ENCODE measurements at regions not wholly inside any gene's neighbourhood (a gene's known extent, or its start where the extent isn't known, plus 50 kb on each side); places are given as distances from the start of the nearest gene placed in this dataset.

DNA sequence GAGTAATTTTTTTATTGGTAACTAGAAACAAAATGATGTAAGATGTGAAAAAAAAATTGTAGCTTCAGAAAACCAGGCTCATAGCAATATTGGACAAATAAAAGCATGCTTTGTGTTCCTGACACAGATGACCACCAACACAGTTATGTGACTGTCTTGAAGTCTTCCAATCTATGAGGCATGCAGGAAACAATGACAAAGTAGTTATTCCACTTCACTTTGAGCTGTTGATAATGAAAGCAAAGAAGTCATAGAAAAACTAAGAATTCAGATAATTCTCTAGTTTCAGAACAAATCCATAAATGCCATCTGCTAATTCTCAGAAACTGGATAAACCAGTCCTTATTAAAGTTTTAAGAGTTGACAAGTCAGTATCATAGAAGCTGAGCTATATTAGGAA, 378.4 kb upstream of the SEMA3D start:
- no peak for TF ChIP-seq NR2C1 (IDR thresholded peaks at IDR 0.05)
- no peak for TF ChIP-seq NR2C1 (tag; IDR thresholded peaks at IDR 0.05)
- TF ChIP-seq HNRNPUL1 (IDR thresholded peaks at IDR 0.05; ENCODE audit: low read length), result no peak
- no peak for TF ChIP-seq ZNF445 (CRISPR knock-in tag; IDR thresholded peaks at IDR 0.05; ENCODE audit: low read depth)
- TF ChIP-seq FOS (IDR thresholded peaks at IDR 0.05; ENCODE audit: extremely low read depth, insufficient read length), result no peak
- TF ChIP-seq YY1 (IDR thresholded peaks at IDR 0.05; ENCODE audit: borderline replicate concordance in 1 of 3, control insufficient read depth in 1 of 3, extremely low read depth in 1 of 3, insufficient read depth in 3 of 3, insufficient read length in 1 of 3, insufficient replicate concordance in 2 of 3, low read depth in 1 of 3, low read length in 2 of 3), result no peak
- TF ChIP-seq ZNF408 (CRISPR knock-in tag; IDR thresholded peaks at IDR 0.05; ENCODE audit: low read depth), result no peak
- TF ChIP-seq, protein P1, sequence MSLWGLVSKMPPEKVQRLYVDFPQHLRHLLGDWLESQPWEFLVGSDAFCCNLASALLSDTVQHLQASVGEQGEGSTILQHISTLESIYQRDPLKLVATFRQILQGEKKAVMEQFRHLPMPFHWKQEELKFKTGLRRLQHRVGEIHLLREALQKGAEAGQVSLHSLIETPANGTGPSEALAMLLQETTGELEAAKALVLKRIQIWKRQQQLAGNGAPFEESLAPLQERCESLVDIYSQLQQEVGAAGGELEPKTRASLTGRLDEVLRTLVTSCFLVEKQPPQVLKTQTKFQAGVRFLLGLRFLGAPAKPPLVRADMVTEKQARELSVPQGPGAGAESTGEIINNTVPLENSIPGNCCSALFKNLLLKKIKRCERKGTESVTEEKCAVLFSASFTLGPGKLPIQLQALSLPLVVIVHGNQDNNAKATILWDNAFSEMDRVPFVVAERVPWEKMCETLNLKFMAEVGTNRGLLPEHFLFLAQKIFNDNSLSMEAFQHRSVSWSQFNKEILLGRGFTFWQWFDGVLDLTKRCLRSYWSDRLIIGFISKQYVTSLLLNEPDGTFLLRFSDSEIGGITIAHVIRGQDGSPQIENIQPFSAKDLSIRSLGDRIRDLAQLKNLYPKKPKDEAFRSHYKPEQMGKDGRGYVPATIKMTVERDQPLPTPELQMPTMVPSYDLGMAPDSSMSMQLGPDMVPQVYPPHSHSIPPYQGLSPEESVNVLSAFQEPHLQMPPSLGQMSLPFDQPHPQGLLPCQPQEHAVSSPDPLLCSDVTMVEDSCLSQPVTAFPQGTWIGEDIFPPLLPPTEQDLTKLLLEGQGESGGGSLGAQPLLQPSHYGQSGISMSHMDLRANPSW (CRISPR knock-in tag; IDR thresholded peaks at IDR 0.05), result no peak
- no peak for TF ChIP-seq FOXA3 (CRISPR knock-in tag; conservative IDR thresholded peaks at IDR 0.05 in 1 of 2, IDR thresholded peaks at IDR 0.05 in 1 of 2)
- no peak for TF ChIP-seq JUNB (CRISPR knock-in tag; conservative IDR thresholded peaks at IDR 0.05)
- no peak for TF ChIP-seq ZNF780A (CRISPR knock-in tag; IDR thresholded peaks at IDR 0.05)
- TF ChIP-seq SMARCC2 (IDR thresholded peaks at IDR 0.05; ENCODE audit: low read depth), result no peak
- no peak for TF ChIP-seq BACH1 (tag; IDR thresholded peaks at IDR 0.05)

All from K562 (cell line).